H1 (cell line): ENCODE measurements at regions not wholly inside any gene's neighbourhood (a gene's known extent, or its start where the extent isn't known, plus 50 kb on each side); places are given as distances from the start of the nearest gene placed in this dataset.
"Not testable (repeated sequence)": the region's sequence is repeated elsewhere in the genome, so short reads cannot be mapped to it uniquely, and the experiment has no call there.

Experiments used
- CBX8 ChIP-seq: fragments of 300-800, 300-1000 bp; sonication (generic); IDR thresholded peaks from 2 replicates; pipeline ENCODE4 v1.7.1; 2016; ENCODE audit warnings: low read depth, low read length, borderline replicate concordance
- CEBPB ChIP-seq: IDR thresholded peaks from 2 replicates; pipeline ENCODE4 v1.6.1; 2012; ENCODE audit warnings: low read depth, low read length
- CHD2 ChIP-seq: IDR thresholded peaks from 2 replicates; pipeline ENCODE4 v1.6.1; 2012; ENCODE audit warnings: low read length, improper control_type of control experiment
- EZH2 ChIP-seq: fragments of 200-600 bp; sonication (generic); IDR thresholded peaks from 2 replicates; pipeline ENCODE4 v1.7.1; 2012; ENCODE audit warnings: low read depth, mild to moderate bottlenecking, moderate library complexity, low read length, inconsistent platforms; ENCODE audit not compliant: severe bottlenecking
- HDAC6 ChIP-seq: IDR thresholded peaks from one replicate; pipeline ENCODE4 v1.7.1; 2012; ENCODE audit warnings: low read depth, mild to moderate bottlenecking, inconsistent platforms, low read length, moderate library complexity
- JUN ChIP-seq: IDR thresholded peaks from 2 replicates; pipeline ENCODE4 v1.6.1; 2011; ENCODE audit warnings: low read depth, mild to moderate bottlenecking, improper control_type of control experiment, low read length
- POLR2A ChIP-seq, 2 experiments: IDR thresholded peaks; 1 replicate in 1 of 2; 2 replicates in 1 of 2; pipeline ENCODE4 v1.6.1; 2011; ENCODE audit warnings: low read depth in 2 of 2, low read length in 2 of 2, mild to moderate bottlenecking in 2 of 2; ENCODE audit errors: control extremely low read depth in 1 of 2
- POLR2AphosphoS5 ChIP-seq: IDR thresholded peaks from 2 replicates; pipeline ENCODE4 v1.6.1; 2011; ENCODE audit warnings: low read depth, low read length
- RAD21 ChIP-seq, 2 experiments: IDR thresholded peaks in 1 of 2; conservative IDR thresholded peaks in 1 of 2; 2 replicates each; pipeline ENCODE4 v1.6.1; 2011; ENCODE audit warnings: low read depth in 2 of 2, low read length in 2 of 2, improper control_type of control experiment in 1 of 2, inconsistent platforms in 1 of 2, mild to moderate bottlenecking in 1 of 2, moderate library complexity in 1 of 2
- RFX5 ChIP-seq: IDR thresholded peaks from 2 replicates; pipeline ENCODE4 v1.6.1; 2011; ENCODE audit warnings: low read depth, low read length, improper control_type of control experiment, borderline replicate concordance
- RNF2 ChIP-seq: fragments of 200-900, 300-1000 bp; sonication (generic); IDR thresholded peaks from 2 replicates; pipeline ENCODE4 v1.7.1; 2016; ENCODE audit warnings: borderline replicate concordance, low read depth, mild to moderate bottlenecking, antibody characterized with exemption, low read length; ENCODE audit not compliant: poor library complexity, severe bottlenecking; ENCODE audit errors: missing control alignments
- SIN3A ChIP-seq, 2 experiments: IDR thresholded peaks in 1 of 2; conservative IDR thresholded peaks in 1 of 2; 2 replicates each; pipeline ENCODE4 v1.6.1; 2011 to 2012; ENCODE audit warnings: low read length in 2 of 2, improper control_type of control experiment in 1 of 2, low read depth in 1 of 2, mild to moderate bottlenecking in 1 of 2
- TAF1 ChIP-seq: IDR thresholded peaks from 2 replicates; pipeline ENCODE4 v1.6.1; 2011; ENCODE audit warnings: mild to moderate bottlenecking, low read depth, low read length
- TF ChIP-seq, protein P1 (sequence below), 3 experiments: IDR thresholded peaks; 1 replicate in 2 of 3; 2 replicates in 1 of 3; pipeline versions ENCODE4 v1.5.1 to v1.6.1; 2011; ENCODE audit warnings: low read length in 3 of 3, mild to moderate bottlenecking in 3 of 3, inconsistent platforms in 2 of 3, low read depth in 1 of 3, moderate library complexity in 1 of 3; ENCODE audit not compliant: insufficient read depth in 1 of 3; ENCODE audit errors: control extremely low read depth in 1 of 3

DNA sequence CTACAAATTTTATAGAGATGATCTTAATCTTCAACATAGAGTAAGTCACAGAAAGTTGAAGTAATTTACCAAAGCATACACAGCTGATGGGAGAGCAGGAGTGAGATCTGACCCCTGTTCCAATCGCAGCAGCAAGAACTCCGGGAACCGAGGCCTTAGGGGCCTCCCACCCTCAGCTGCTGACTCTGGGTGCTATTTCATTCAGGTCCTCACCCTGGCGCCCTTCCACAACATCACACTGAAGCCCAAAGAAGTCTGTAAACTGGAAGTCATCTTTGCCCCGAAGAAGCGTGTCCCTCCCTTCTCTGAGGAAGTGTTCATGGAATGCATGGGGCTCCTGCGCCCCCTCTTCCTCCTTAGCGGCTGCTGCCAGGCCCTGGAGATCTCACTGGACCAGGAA is 57.0 kb upstream of the NBPF12 start:
- TF ChIP-seq, protein P1, sequence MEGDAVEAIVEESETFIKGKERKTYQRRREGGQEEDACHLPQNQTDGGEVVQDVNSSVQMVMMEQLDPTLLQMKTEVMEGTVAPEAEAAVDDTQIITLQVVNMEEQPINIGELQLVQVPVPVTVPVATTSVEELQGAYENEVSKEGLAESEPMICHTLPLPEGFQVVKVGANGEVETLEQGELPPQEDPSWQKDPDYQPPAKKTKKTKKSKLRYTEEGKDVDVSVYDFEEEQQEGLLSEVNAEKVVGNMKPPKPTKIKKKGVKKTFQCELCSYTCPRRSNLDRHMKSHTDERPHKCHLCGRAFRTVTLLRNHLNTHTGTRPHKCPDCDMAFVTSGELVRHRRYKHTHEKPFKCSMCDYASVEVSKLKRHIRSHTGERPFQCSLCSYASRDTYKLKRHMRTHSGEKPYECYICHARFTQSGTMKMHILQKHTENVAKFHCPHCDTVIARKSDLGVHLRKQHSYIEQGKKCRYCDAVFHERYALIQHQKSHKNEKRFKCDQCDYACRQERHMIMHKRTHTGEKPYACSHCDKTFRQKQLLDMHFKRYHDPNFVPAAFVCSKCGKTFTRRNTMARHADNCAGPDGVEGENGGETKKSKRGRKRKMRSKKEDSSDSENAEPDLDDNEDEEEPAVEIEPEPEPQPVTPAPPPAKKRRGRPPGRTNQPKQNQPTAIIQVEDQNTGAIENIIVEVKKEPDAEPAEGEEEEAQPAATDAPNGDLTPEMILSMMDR (IDR thresholded peaks at IDR 0.05; ENCODE audit: control extremely low read depth in 1 of 3, insufficient read depth in 1 of 3, low read depth in 1 of 3, low read length in 3 of 3): not testable (repeated sequence)
- TF ChIP-seq POLR2A (IDR thresholded peaks at IDR 0.05; ENCODE audit: control extremely low read depth in 1 of 2, low read depth in 2 of 2, low read length in 2 of 2); SIN3A (conservative IDR thresholded peaks at IDR 0.05 in 1 of 2, IDR thresholded peaks at IDR 0.05 in 1 of 2; ENCODE audit: low read depth in 1 of 2, low read length in 2 of 2); RFX5; JUN; CHD2; EZH2; POLR2AphosphoS5; TAF1; RNF2; RAD21 (IDR thresholded peaks at IDR 0.05 in 1 of 2, conservative IDR thresholded peaks at IDR 0.05 in 1 of 2; ENCODE audit: low read depth in 2 of 2, low read length in 2 of 2); CBX8; HDAC6; CEBPB: not testable (repeated sequence)
